ENCODE measurements at regions not wholly inside any gene's neighbourhood (a gene's known extent, or its start where the extent isn't known, plus 50 kb on each side); places are given as distances from the start of the nearest gene placed in this dataset.

DNA sequence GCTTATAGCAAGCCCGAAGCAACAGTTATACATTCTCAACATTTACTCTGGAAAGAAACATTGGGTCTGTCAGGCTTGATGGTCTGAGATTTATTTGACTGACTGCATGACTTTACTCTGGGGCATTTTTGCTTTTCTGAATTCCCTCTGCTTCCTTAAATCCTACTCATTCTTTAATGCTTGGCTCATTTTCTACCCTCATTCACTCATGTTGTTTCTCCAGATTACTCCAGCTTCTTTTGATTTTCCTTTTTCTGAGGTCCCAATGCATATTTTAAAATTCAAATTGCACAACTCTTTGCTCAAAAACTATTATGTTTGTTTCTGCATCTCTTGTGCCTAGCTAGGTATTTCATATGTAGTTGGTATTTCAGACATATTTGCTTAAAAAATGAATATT is 2002.9 kb upstream of the NUDT12 start:
- TF ChIP-seq CTCF (tag by site-specific recombination; IDR thresholded peaks at IDR 0.05), result no peak
- no peak for TF ChIP-seq ZNF335 (tag by site-specific recombination; conservative IDR thresholded peaks at IDR 0.05)
- TF ChIP-seq ZNF169 (tag by site-specific recombination; IDR thresholded peaks at IDR 0.05), result no peak
- TF ChIP-seq ZBTB10 (tag by site-specific recombination; IDR thresholded peaks at IDR 0.05), result no peak
- TF ChIP-seq, protein P1, sequence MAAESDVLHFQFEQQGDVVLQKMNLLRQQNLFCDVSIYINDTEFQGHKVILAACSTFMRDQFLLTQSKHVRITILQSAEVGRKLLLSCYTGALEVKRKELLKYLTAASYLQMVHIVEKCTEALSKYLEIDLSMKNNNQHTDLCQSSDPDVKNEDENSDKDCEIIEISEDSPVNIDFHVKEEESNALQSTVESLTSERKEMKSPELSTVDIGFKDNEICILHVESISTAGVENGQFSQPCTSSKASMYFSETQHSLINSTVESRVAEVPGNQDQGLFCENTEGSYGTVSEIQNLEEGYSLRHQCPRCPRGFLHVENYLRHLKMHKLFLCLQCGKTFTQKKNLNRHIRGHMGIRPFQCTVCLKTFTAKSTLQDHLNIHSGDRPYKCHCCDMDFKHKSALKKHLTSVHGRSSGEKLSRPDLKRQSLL (tag by site-specific recombination; IDR thresholded peaks at IDR 0.05), result no peak
- TF ChIP-seq ZNF239 (tag by site-specific recombination; IDR thresholded peaks at IDR 0.05), result no peak
- no peak for TF ChIP-seq ZNF600 (tag by site-specific recombination; IDR thresholded peaks at IDR 0.05)

Measured in HEK293 (cell line).